ENCODE measurements at regions not wholly inside any gene's neighbourhood (a gene's known extent, or its start where the extent isn't known, plus 50 kb on each side); places are given as distances from the start of the nearest gene placed in this dataset.
"Not testable (repeated sequence)": the region's sequence is repeated elsewhere in the genome, so short reads cannot be mapped to it uniquely, and the experiment has no call there.

GRCh38 chr6:25138233-25138933, 140.8 kb upstream of the CARMIL1 start:
- no peak overlapping the region for H3K27ac ChIP-seq
- TF ChIP-seq CTCF (IDR thresholded peaks at IDR 0.05) (no peak), ZFX (IDR thresholded peaks at IDR 0.05; ENCODE audit: borderline replicate concordance) (no peak)

GRCh38 chr6:25138934-25139415, 140.2 kb upstream of the CARMIL1 start:
- no peak overlapping the region for H3K27ac ChIP-seq
- TF ChIP-seq CTCF (IDR thresholded peaks at IDR 0.05) (no peak), ZFX (IDR thresholded peaks at IDR 0.05; ENCODE audit: borderline replicate concordance) (no peak)

GRCh38 chr6:25139608-25140007, 139.6 kb upstream of the CARMIL1 start:
- H3K27ac ChIP-seq = not testable (repeated sequence)

- no peak for TF ChIP-seq ZFX (IDR thresholded peaks at IDR 0.05; ENCODE audit: borderline replicate concordance)
- TF ChIP-seq CTCF (IDR thresholded peaks at IDR 0.05) = no peak
- no peak overlapping the region for H3K27ac ChIP-seq
Measured at GRCh38 chr6:25142506-25142905, 136.7 kb upstream of the CARMIL1 start.

- TF ChIP-seq ZFX (IDR thresholded peaks at IDR 0.05; ENCODE audit: borderline replicate concordance) (no peak), CTCF (IDR thresholded peaks at IDR 0.05) (no peak)
- H3K27ac ChIP-seq = no peak overlapping the region
Measured at GRCh38 chr6:25144919-25145318, 134.3 kb upstream of the CARMIL1 start.

GRCh38 chr6:25147223-25147622, 132.0 kb upstream of the CARMIL1 start:
- TF ChIP-seq CTCF (IDR thresholded peaks at IDR 0.05) (no peak), ZFX (IDR thresholded peaks at IDR 0.05; ENCODE audit: borderline replicate concordance) (no peak)
- no peak overlapping the region for H3K27ac ChIP-seq

GRCh38 chr6:25150031-25150430, 129.1 kb upstream of the CARMIL1 start:
- no peak overlapping the region for H3K27ac ChIP-seq
- TF ChIP-seq ZFX (IDR thresholded peaks at IDR 0.05; ENCODE audit: borderline replicate concordance) = no peak
- TF ChIP-seq CTCF (IDR thresholded peaks at IDR 0.05) = no peak

GRCh38 chr6:25150863-25151262, 128.3 kb upstream of the CARMIL1 start:
- no peak overlapping the region for H3K27ac ChIP-seq

More at GRCh38 chr6:25150863-25151262, 128.3 kb upstream of the CARMIL1 start:
- TF ChIP-seq ZFX (IDR thresholded peaks at IDR 0.05; ENCODE audit: borderline replicate concordance) = no peak
- TF ChIP-seq CTCF (IDR thresholded peaks at IDR 0.05) = no peak
